Trophoblast cell (in vitro differentiated cells and primary cell): ENCODE measurements at regions not wholly inside any gene's neighbourhood (a gene's known extent, or its start where the extent isn't known, plus 50 kb on each side); places are given as distances from the start of the nearest gene placed in this dataset.

Experiments
- DNase-seq, 2 donors: peaks; one replicate each; pipeline ENCODE4 v3.0.0-alpha.2; 2016
- H2AFZ ChIP-seq: 2 replicates; pipeline ENCODE4 v1.6.1; 2013; ENCODE audit warnings: low read length, moderate library complexity, mild to moderate bottlenecking; ENCODE audit not compliant: insufficient read depth, poor library complexity
- H2AK5ac ChIP-seq: 2 replicates; pipeline ENCODE4 v1.6.1; 2013; ENCODE audit warnings: mild to moderate bottlenecking, low read length
- H2BK120ac ChIP-seq: 2 replicates; pipeline ENCODE4 v1.6.1; 2013; ENCODE audit warnings: low read length, mild to moderate bottlenecking, moderate library complexity; ENCODE audit not compliant: insufficient read depth, poor library complexity
- H2BK12ac ChIP-seq: 2 replicates; pipeline ENCODE4 v1.6.1; 2013; ENCODE audit warnings: mild to moderate bottlenecking, low read length, moderate library complexity
- H2BK5ac ChIP-seq: 2 replicates; pipeline ENCODE4 v1.6.1; 2013; ENCODE audit warnings: low read length, low read depth, moderate library complexity, mild to moderate bottlenecking; ENCODE audit not compliant: poor library complexity
- H3K14ac ChIP-seq: 2 replicates; pipeline ENCODE4 v1.6.1; 2013; ENCODE audit warnings: mild to moderate bottlenecking, low read length
- H3K18ac ChIP-seq: 2 replicates; pipeline ENCODE4 v1.6.1; 2013; ENCODE audit warnings: mild to moderate bottlenecking, low read length
- H3K23ac ChIP-seq: 2 replicates; pipeline ENCODE4 v1.6.1; 2013; ENCODE audit warnings: low read length
- H3K27ac ChIP-seq: 2 replicates; pipeline ENCODE4 v1.5.1; 2013; ENCODE audit warnings: low read depth, mild to moderate bottlenecking, inconsistent platforms, low read length, moderate library complexity
- H3K27me3 ChIP-seq: 2 replicates; pipeline ENCODE4 v1.6.1; 2013; ENCODE audit warnings: inconsistent platforms, mild to moderate bottlenecking, low read length, moderate library complexity; ENCODE audit not compliant: insufficient read depth
- H3K36me3 ChIP-seq, 2 experiments: 1 replicate in 1 of 2; 2 replicates in 1 of 2; pipeline ENCODE4 v1.6.1; 2013; ENCODE audit warnings: low read length in 2 of 2, mild to moderate bottlenecking in 2 of 2, moderate library complexity in 1 of 2; ENCODE audit not compliant: insufficient read depth in 2 of 2, control insufficient read depth in 1 of 2
- H3K4ac ChIP-seq: 2 replicates; pipeline ENCODE4 v1.6.1; 2013; ENCODE audit warnings: low read depth, mild to moderate bottlenecking, low read length, moderate library complexity
- H3K4me1 ChIP-seq, 2 experiments: 1 replicate in 1 of 2; 2 replicates in 1 of 2; pipeline ENCODE4 v1.6.1; 2013; ENCODE audit warnings: low read length in 2 of 2, mild to moderate bottlenecking in 2 of 2, moderate library complexity in 1 of 2; ENCODE audit not compliant: insufficient read depth in 2 of 2, control insufficient read depth in 1 of 2
- H3K4me2 ChIP-seq: 2 replicates; pipeline ENCODE4 v1.6.1; 2013; ENCODE audit warnings: inconsistent platforms, mild to moderate bottlenecking, low read length, moderate library complexity
- H3K4me3 ChIP-seq: 2 replicates; pipeline ENCODE4 v1.5.1; 2013; ENCODE audit warnings: mild to moderate bottlenecking, low read depth, low read length, inconsistent platforms
- H3K79me1 ChIP-seq: one replicate; pipeline ENCODE4 v1.6.1; 2013; ENCODE audit warnings: low read length
- H3K79me2 ChIP-seq: 2 replicates; pipeline ENCODE4 v1.6.1; 2013; ENCODE audit warnings: low read length, mild to moderate bottlenecking; ENCODE audit not compliant: control insufficient read depth, insufficient read depth, poor library complexity
- H3K9ac ChIP-seq: 2 replicates; pipeline ENCODE4 v1.6.1; 2013; ENCODE audit warnings: mild to moderate bottlenecking, low read length
- H3K9me3 ChIP-seq: 2 replicates; pipeline ENCODE4 v1.6.1; 2013; ENCODE audit warnings: low read depth, mild to moderate bottlenecking, control low read depth, inconsistent platforms, low read length; ENCODE audit not compliant: insufficient read depth
- H4K12ac ChIP-seq: 2 replicates; pipeline ENCODE4 v1.6.1; 2013; ENCODE audit warnings: low read depth, mild to moderate bottlenecking, low read length, moderate library complexity
- H4K8ac ChIP-seq: 2 replicates; pipeline ENCODE4 v1.6.1; 2013; ENCODE audit warnings: low read depth, mild to moderate bottlenecking, low read length, moderate library complexity
- H4K91ac ChIP-seq: one replicate; pipeline ENCODE4 v1.6.1; 2013; ENCODE audit warnings: low read depth, mild to moderate bottlenecking, low read length, moderate library complexity
- WGBS: extraction: QIAGEN DNeasy Blood & Tissue Kit; methylation state at CpG from one replicate; pipeline ENCODE4 v1.1.7; 2013; ENCODE audit warnings: missing lambda C conversion rate; ENCODE audit not compliant: insufficient read length, insufficient coverage; ENCODE audit errors: extremely low coverage; 5-methylcytosine and 5-hydroxymethylcytosine counted together

GRCh38 chr19:13665125-13665905 is 99.0 kb upstream of the MRI1 start:
- H4K91ac ChIP-seq, result no peak overlapping the region
- H3K79me1 ChIP-seq, result no peaks in the 10 kb centered on the region
- H3K14ac ChIP-seq, result no peak overlapping the region
- no peaks in the 10 kb centered on the region for H3K4me1 ChIP-seq
- no peak for DNase-seq
- no peak overlapping the region for H3K18ac ChIP-seq
- H3K4me3 ChIP-seq, result no peak overlapping the region
- no CpG with 5 or more reads among the region's 12 CpGs for WGBS
- no peaks in the 10 kb centered on the region for H3K9me3 ChIP-seq
- no peak overlapping the region for H3K4ac ChIP-seq
- H2AFZ ChIP-seq, result no peak overlapping the region
- no peak overlapping the region for H2BK120ac ChIP-seq
- H2AK5ac ChIP-seq, result no peak overlapping the region
- no peak overlapping the region for H2BK12ac ChIP-seq
- no peak overlapping the region for H3K27ac ChIP-seq
- no peak overlapping the region for H4K12ac ChIP-seq
- no peak overlapping the region for H4K8ac ChIP-seq
- no peaks in the 10 kb centered on the region for H3K27me3 ChIP-seq
- no peak overlapping the region for H3K4me2 ChIP-seq
- H3K79me2 ChIP-seq, result no peaks in the 10 kb centered on the region
- no peak overlapping the region for H2BK5ac ChIP-seq
- H3K9ac ChIP-seq, result no peak overlapping the region
- no peak overlapping the region for H3K23ac ChIP-seq
- no peaks in the 10 kb centered on the region for H3K36me3 ChIP-seq

DNA sequence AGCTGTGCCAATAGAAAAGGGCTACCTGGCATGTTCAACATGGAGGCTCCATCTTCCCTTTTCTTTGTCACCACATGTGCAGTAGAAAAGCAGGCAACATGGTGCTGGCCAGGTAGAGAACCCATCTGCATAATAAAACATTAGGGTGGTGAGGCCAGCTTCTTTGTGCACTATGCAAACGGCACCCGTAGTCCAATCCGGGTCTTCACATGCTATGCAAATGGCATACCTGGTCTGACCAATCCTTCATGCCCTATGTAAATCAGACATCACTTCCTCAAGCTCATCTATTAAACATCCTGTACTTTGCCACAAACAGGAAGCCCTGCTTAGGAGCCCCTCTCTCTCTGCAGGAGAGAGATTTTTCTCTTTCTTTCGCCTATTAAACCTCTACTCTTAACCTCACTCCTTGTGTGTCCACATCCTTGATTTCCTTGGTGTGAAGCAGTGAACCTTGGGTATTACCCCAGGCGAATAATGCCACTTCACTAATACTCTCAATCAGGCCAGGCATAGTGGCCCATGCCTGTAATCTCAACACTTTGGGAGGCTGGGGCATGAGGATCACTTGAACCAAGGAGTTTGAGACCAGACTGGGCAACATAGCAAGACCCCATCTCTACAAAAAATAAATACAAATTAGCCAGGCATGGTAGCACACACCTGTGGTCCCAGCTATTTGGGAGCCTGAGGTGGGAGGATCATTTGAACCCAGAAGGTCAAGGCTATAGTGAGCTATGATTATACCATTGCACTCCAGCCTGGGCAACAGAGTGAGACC is 111.3 kb upstream of the MRI1 start:
- no CpG with 5 or more reads among the region's 5 CpGs for WGBS
- H4K91ac ChIP-seq, result no peak overlapping the region
- no peak overlapping the region for H2BK5ac ChIP-seq

GRCh38 chr19:13646758-13647157 is 117.6 kb upstream of the MRI1 start:
- Histone ChIP-seq H3K4me1 (no peaks in the 10 kb centered on the region), H3K14ac (no peak overlapping the region), H2BK12ac (no peak overlapping the region), H4K12ac (no peak overlapping the region), H3K27me3 (no peaks in the 10 kb centered on the region), H3K4me2 (no peak overlapping the region), H3K27ac (no peak overlapping the region), H3K23ac (no peak overlapping the region), H3K9me3 (no peaks in the 10 kb centered on the region), H2BK5ac (no peak overlapping the region), H3K18ac (no peak overlapping the region), H3K79me2 (no peaks in the 10 kb centered on the region), H3K36me3 (no peaks in the 10 kb centered on the region), H3K79me1 (no peaks in the 10 kb centered on the region), H3K4me3 (no peak overlapping the region), H2AK5ac (no peak overlapping the region), H3K4ac (no peak overlapping the region), H4K8ac (no peak overlapping the region), H4K91ac (no peak overlapping the region), H2AFZ (no peak overlapping the region), H3K9ac (no peak overlapping the region), H2BK120ac (no peak overlapping the region)
- DNase-seq, result no peak
- no CpG with 5 or more reads among the region's 7 CpGs for WGBS

More for the DNA sequence above, 111.3 kb upstream of the MRI1 start:
- H3K27ac ChIP-seq, result no peak overlapping the region
- no peak overlapping the region for H2BK12ac ChIP-seq
- H3K27me3 ChIP-seq, result no peaks in the 10 kb centered on the region
- H3K79me2 ChIP-seq, result no peaks in the 10 kb centered on the region
- no peak overlapping the region for H4K8ac ChIP-seq
- no peak overlapping the region for H3K23ac ChIP-seq
- no peaks in the 10 kb centered on the region for H3K79me1 ChIP-seq
- H3K18ac ChIP-seq, result no peak overlapping the region
- H3K14ac ChIP-seq, result no peak overlapping the region
- H2AFZ ChIP-seq, result no peak overlapping the region
- H4K12ac ChIP-seq, result no peak overlapping the region
- no peak overlapping the region for H3K9ac ChIP-seq
- H3K4me1 ChIP-seq, result no peaks in the 10 kb centered on the region
- H3K4me2 ChIP-seq, result no peak overlapping the region
- no peak overlapping the region for H2AK5ac ChIP-seq
- no peak overlapping the region for H3K4me3 ChIP-seq
- no peak overlapping the region for H2BK120ac ChIP-seq
- no peak overlapping the region for H3K4ac ChIP-seq
- DNase-seq, result no peak
- H3K36me3 ChIP-seq, result no peaks in the 10 kb centered on the region
- H3K9me3 ChIP-seq, result no peaks in the 10 kb centered on the region

- no peaks in the 10 kb centered on the region for H3K79me1 ChIP-seq
- H2BK120ac ChIP-seq, result no peak overlapping the region
- WGBS, result no CpG with 5 or more reads among the region's 3 CpGs
- H2BK12ac ChIP-seq, result no peak overlapping the region
- H3K27ac ChIP-seq, result no peak overlapping the region
- H4K8ac ChIP-seq, result no peak overlapping the region
- no peaks in the 10 kb centered on the region for H3K36me3 ChIP-seq
- no peak overlapping the region for H3K4me2 ChIP-seq
- no peak overlapping the region for H3K9ac ChIP-seq
- H3K4me1 ChIP-seq, result no peaks in the 10 kb centered on the region
- H2BK5ac ChIP-seq, result no peak overlapping the region
- DNase-seq, result no peak
- no peak overlapping the region for H3K23ac ChIP-seq
- no peak overlapping the region for H2AFZ ChIP-seq
- H3K27me3 ChIP-seq, result no peaks in the 10 kb centered on the region
- H3K18ac ChIP-seq, result no peak overlapping the region
- no peak overlapping the region for H3K4me3 ChIP-seq
- no peak overlapping the region for H2AK5ac ChIP-seq
- no peak overlapping the region for H3K4ac ChIP-seq
- H3K14ac ChIP-seq, result no peak overlapping the region
- H3K9me3 ChIP-seq, result no peaks in the 10 kb centered on the region
- no peaks in the 10 kb centered on the region for H3K79me2 ChIP-seq
- H4K12ac ChIP-seq, result no peak overlapping the region
- no peak overlapping the region for H4K91ac ChIP-seq
Measured at GRCh38 chr19:13644645-13645044, 119.7 kb upstream of the MRI1 start.
